ENCODE measurements at regions not wholly inside any gene's neighbourhood (a gene's known extent, or its start where the extent isn't known, plus 50 kb on each side); places are given as distances from the start of the nearest gene placed in this dataset.

DNA sequence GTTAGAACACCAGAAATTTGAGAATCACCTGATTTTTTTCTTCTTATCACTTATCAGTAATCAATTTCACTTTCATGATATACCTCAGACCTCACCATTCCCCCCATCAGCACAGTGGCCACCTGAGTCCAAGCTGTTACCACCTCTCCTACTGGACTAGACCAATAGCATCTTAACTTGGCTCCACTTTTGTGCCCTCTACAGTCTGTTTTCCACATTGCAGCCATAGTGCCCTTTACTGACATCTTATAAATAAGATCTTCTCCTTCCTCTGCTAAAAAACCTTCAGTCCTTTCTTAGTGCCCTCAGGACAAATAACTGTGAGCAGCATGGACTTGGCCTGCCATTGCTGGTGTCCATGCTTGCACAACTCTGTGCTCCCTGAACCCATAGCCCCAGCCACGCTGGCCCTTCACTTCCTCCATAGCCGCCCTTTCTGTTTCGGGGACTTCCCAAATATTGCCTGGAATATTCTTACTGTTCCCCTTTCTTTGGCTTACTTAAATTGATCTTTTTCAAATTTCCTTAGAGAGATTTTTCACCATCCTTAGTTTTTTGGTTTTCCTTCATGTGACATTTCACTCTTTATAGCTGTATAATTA lies 380.8 kb downstream of the LMO7 start:
- H3K4me3 ChIP-seq, result no peak overlapping the region
- 92 to 96% (median 96%) methylated on average over 3 of the region's 3 CpGs for WGBS, 3 donors
- H3K27ac ChIP-seq, result no peak overlapping the region
- no peaks in the 10 kb centered on the region for H3K9me3 ChIP-seq
- no peaks in the 10 kb centered on the region for H3K36me3 ChIP-seq
- H3K27me3 ChIP-seq, result no peaks in the 10 kb centered on the region
- intact Hi-C loops (cut with DNase I), result no loop called here
- TF ChIP-seq POLR2A (IDR thresholded peaks at IDR 0.05) (no peak), EP300 (IDR thresholded peaks at IDR 0.05) (no peak)
- TF ChIP-seq, protein P1, sequence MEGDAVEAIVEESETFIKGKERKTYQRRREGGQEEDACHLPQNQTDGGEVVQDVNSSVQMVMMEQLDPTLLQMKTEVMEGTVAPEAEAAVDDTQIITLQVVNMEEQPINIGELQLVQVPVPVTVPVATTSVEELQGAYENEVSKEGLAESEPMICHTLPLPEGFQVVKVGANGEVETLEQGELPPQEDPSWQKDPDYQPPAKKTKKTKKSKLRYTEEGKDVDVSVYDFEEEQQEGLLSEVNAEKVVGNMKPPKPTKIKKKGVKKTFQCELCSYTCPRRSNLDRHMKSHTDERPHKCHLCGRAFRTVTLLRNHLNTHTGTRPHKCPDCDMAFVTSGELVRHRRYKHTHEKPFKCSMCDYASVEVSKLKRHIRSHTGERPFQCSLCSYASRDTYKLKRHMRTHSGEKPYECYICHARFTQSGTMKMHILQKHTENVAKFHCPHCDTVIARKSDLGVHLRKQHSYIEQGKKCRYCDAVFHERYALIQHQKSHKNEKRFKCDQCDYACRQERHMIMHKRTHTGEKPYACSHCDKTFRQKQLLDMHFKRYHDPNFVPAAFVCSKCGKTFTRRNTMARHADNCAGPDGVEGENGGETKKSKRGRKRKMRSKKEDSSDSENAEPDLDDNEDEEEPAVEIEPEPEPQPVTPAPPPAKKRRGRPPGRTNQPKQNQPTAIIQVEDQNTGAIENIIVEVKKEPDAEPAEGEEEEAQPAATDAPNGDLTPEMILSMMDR (IDR thresholded peaks at IDR 0.05), result no peak
- no peak for DNase-seq
- H3K4me1 ChIP-seq (ENCODE audit: insufficient read depth), result peaks cover 2% of the 10 kb centered on the region

DNA sequence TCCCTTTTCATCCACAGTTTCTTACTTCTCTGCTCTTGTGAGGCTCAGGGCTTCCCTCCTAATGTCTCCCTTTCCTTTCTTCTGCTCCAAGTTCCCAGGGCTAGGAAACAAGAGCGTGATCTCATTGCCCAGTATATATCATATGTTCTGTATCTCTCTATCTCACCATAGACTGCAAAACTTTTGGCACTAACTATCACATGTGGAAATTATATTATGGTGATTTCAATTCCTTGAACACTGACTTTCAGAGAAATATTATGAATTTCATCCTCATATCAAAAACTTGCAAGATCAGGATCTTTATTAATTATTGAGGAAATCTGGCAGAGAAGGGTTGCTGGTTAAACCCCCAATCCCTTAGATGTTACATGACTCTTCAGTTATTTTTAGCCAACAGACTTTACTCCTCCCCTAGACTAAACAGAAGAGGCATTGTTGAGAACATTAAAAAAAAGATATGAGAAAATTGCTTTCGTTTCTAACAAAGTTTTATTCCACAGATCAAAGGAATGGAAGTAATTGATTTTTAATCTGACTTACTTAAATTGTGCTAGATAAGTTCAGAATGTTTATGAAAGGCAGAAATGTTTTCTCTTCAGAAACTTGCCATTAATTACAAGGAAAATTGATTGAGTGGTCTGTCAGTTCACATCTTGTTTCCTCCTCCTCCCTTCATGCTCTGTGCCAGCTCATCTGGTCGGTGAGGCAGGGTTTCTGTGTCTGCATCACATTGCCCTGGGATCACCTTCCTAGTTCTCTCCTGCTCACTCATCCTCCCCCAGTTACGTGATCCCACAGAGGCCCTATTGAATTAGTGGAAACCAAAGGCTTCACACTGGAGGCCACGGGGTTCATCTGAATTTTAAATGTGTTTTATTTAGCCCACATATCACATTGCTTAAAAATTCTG lies 378.5 kb downstream of the LMO7 start:
- H3K9me3 ChIP-seq, result no peaks in the 10 kb centered on the region
- H3K4me1 ChIP-seq (ENCODE audit: insufficient read depth), result peaks cover 2% of the 10 kb centered on the region
- peak in 1 of 5 donors; percentile 11 for DNase-seq
- 33 to 40% (median 39%) methylated on average over 5 of the region's 5 CpGs for WGBS, 3 donors
- no peaks in the 10 kb centered on the region for H3K36me3 ChIP-seq
- no peaks in the 10 kb centered on the region for H3K27me3 ChIP-seq
- TF ChIP-seq, protein P1 (IDR thresholded peaks at IDR 0.05), result no peak
- no peak overlapping the region for H3K27ac ChIP-seq
- intact Hi-C loops (cut with DNase I), result no loop called here
- no peak overlapping the region for H3K4me3 ChIP-seq

DNA sequence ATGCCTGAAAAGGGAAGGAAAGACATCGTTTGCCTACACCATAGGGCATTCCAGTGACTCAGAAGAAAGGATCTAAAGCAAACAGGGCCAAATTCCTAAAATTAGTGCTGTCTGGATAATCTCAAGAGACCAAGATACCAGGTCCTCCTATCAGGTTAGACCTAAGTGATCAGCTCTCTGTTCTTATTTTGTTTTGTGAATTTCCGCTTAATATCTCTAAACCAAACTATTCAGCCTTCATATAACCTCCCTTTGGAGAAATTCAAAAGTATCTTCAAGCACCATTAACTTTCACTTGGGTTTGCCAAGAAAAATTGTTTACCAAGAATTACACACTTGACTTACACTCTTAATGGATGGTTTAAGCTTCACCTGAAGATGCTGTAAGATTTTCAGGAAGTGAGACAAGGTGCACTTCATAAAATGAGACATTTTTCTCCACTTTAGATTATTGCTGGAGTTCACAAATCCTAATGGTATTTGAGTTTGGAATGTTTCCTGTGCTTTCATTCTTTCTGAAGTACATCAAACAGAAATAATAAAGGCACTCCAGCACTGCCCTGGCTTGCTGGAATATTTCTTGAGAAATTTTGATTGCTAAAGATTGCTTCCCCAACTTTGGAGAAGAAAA lies 376.1 kb downstream of the LMO7 start:
- Histone ChIP-seq H3K36me3 (no peaks in the 10 kb centered on the region), H3K27me3 (no peaks in the 10 kb centered on the region), H3K27ac (no peak overlapping the region), H3K4me3 (no peak overlapping the region), H3K9me3 (no peaks in the 10 kb centered on the region), H3K4me1 (ENCODE audit: insufficient read depth) (peaks cover 2% of the 10 kb centered on the region)
- TF ChIP-seq POLR2A (IDR thresholded peaks at IDR 0.05) (no peak), EP300 (IDR thresholded peaks at IDR 0.05) (no peak)
- TF ChIP-seq, protein P1 (IDR thresholded peaks at IDR 0.05), result no peak
- intact Hi-C loops (cut with DNase I), result no loop called here
- DNase-seq, result no peak
- WGBS, 3 donors, result 10 to 47% (median 28%) methylated on average over 2 of the region's 2 CpGs

DNA sequence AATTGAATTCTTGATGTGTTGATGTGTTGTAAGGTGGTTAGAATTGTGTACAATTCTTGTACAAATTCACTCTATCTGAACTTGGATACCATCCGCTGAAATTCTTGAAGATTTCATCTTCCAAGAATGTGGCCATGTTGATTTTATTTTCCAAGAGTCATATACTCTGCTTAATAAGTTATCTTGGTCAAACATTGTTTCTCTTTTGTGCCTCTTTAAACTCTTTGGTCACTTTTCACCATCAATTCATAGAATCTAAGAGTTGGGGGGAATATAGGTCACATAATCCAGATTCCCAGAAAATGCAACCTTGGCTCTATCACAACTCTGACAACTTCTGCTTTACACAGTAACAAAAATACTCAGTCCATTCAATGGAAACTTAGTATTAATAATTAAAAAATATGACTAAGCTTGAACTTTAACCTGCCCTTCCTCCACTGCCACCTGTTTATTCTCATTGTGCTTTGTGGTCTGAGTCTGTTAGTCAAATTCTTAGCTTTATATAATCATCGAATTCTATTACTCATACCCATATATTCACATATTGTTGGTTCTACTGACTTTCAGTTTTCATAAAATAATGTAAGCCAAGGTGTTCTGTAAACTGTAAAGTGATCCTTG lies 373.2 kb downstream of the LMO7 start:
- 56 to 75% (median 74%) methylated on average over 2 of the region's 2 CpGs for WGBS, 3 donors

More for the DNA sequence above, 373.2 kb downstream of the LMO7 start:
- no peak for TF ChIP-seq EP300 (IDR thresholded peaks at IDR 0.05)
- no peak for TF ChIP-seq POLR2A (IDR thresholded peaks at IDR 0.05)
- TF ChIP-seq, protein P1 (IDR thresholded peaks at IDR 0.05), result no peak
- no peaks in the 10 kb centered on the region for H3K27me3 ChIP-seq
- no peaks in the 10 kb centered on the region for H3K36me3 ChIP-seq
- H3K27ac ChIP-seq, result no peak overlapping the region
- peaks cover 3% of the 10 kb centered on the region for H3K4me1 ChIP-seq (ENCODE audit: insufficient read depth)
- no peaks in the 10 kb centered on the region for H3K9me3 ChIP-seq
- DNase-seq, result no peak
- no peak overlapping the region for H3K4me3 ChIP-seq
- intact Hi-C loops (cut with DNase I), result no loop called here

All from ovary (tissue), 7 donors.